Panc1 (cell line): ENCODE measurements at regions not wholly inside any gene's neighbourhood (a gene's known extent, or its start where the extent isn't known, plus 50 kb on each side); places are given as distances from the start of the nearest gene placed in this dataset.
"Not testable (repeated sequence)": the region's sequence is repeated elsewhere in the genome, so short reads cannot be mapped to it uniquely, and the experiment has no call there.

ENCODE experiments used
- ATAC-seq: fragments of 200-7000 bp; cut with Tn5 transposase; 2 replicates; pipeline ENCODE4 v1.9.1; 2020; ENCODE audit warnings: mild to moderate bottlenecking, moderate library complexity
- BruUV-seq: library from RNA; stranded (reverse); fragments of 400-500 nt; replicated peaks from 2 replicates; lab custom pipeline; 2021; lab: Mats Ljungman, UMichigan
- CTCF ChIA-PET: fragments of 300-600 bp; sonication (Branson Sonifier 250); formaldehyde crosslinking; loops from one replicate; lab custom pipeline; 2022; ENCODE audit warnings: antibody characterized with exemption; lab: Charles Lee
- POLR2A ChIA-PET: fragments of 300-600 bp; sonication (Branson Sonifier 250); formaldehyde crosslinking; loops from one replicate; lab custom pipeline; 2022; ENCODE audit warnings: antibody characterized with exemption; lab: Charles Lee
- DNase-seq: peaks from one replicate; pipeline ENCODE4 v3.0.0-alpha.2; 2010; ENCODE audit warnings: low read depth, low spot score
- H3K27ac ChIP-seq: 2 replicates; pipeline ENCODE4 v1.5.1; 2011; ENCODE audit warnings: mild to moderate bottlenecking, low read length, inconsistent platforms
- H3K27me3 ChIP-seq: fragments of 200-500 bp; sonication (Bioruptor generic); 2 replicates; pipeline ENCODE4 v1.6.0; 2014; ENCODE audit warnings: low read length, inconsistent platforms; ENCODE audit not compliant: control insufficient read depth, insufficient read depth
- H3K36me3 ChIP-seq: fragments of 200-500 bp; sonication (Bioruptor generic); 2 replicates; pipeline ENCODE4 v1.5.1; 2014; ENCODE audit warnings: inconsistent platforms, mild to moderate bottlenecking, low read length, moderate library complexity; ENCODE audit not compliant: control insufficient read depth, insufficient read depth
- H3K4me1 ChIP-seq: 2 replicates; pipeline ENCODE4 v1.5.1; 2011; ENCODE audit warnings: inconsistent platforms, mild to moderate bottlenecking, low read length, moderate library complexity; ENCODE audit not compliant: control insufficient read depth, insufficient read depth
- H3K4me3 ChIP-seq, 2 experiments: 2 replicates each; pipeline ENCODE4 v1.5.1; 2011 to 2012; ENCODE audit warnings: low read depth in 2 of 2, low read length in 2 of 2, mild to moderate bottlenecking in 2 of 2, inconsistent platforms in 1 of 2, moderate library complexity in 1 of 2
- H3K9me3 ChIP-seq: fragments of 200-500 bp; sonication (Bioruptor generic); 2 replicates; pipeline ENCODE4 v1.5.1; 2014; ENCODE audit warnings: low read depth, mild to moderate bottlenecking, inconsistent platforms, low read length, moderate library complexity; ENCODE audit not compliant: control insufficient read depth, insufficient read depth
- CTCF ChIP-seq: fragments of 450-650 bp; IDR thresholded peaks from 2 replicates; pipeline ENCODE4 v1.5.1; 2017; ENCODE audit warnings: mild to moderate bottlenecking
- REST ChIP-seq, 2 experiments: IDR thresholded peaks; 2 replicates each; pipeline ENCODE4 v1.6.1; 2011 to 2012; ENCODE audit warnings: low read depth in 2 of 2, control low read depth in 1 of 2, low read length in 1 of 2, mild to moderate bottlenecking in 1 of 2, moderate library complexity in 1 of 2; ENCODE audit not compliant: insufficient read depth in 1 of 2
- SIN3A ChIP-seq: IDR thresholded peaks from 2 replicates; pipeline ENCODE4 v1.6.1; 2012; ENCODE audit warnings: low read depth, mild to moderate bottlenecking, low read length, moderate library complexity, borderline replicate concordance; ENCODE audit not compliant: insufficient read depth
- TCF7L2 ChIP-seq: IDR thresholded peaks from 2 replicates; pipeline ENCODE4 v1.6.1; 2011; ENCODE audit warnings: mild to moderate bottlenecking, low read depth, low read length, inconsistent platforms
- in situ Hi-C: cut with HindIII; loops from 2 replicates; pipeline ENCODE4 v1.10.0; 2016; ENCODE audit warnings: low sequenced_read_pairs, low pct_unique_long_range_greater_than_20kb
- intact Hi-C: fragments of 100-400 bp; cut with micrococcal nuclease; formaldehyde crosslinking; loops from one replicate; pipeline ENCODE4 v1.10.0; 2022; ENCODE audit not compliant: unreplicated experiment

DNA sequence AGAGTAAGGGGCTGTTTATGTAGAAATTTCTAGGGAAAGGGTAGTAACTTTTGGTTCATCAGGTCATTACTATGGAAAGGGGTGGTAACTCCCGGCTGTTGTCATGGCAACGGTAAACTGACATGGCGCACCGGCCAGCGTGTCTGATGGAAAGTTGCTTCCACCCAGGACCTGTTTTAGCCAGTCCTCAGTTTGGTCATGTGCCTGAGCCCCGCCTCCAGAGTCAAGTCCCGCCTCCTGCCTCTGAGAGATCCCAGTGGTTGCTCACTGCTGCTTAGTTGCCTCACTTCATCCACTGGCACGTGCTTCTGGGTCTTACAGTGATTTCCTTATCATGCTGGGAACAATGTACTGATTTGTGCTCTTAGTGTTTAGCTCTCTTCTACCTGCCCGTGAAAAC lies 455.2 kb upstream of the ZNF507 start:
- in situ Hi-C loops, result no loop called here

DNA sequence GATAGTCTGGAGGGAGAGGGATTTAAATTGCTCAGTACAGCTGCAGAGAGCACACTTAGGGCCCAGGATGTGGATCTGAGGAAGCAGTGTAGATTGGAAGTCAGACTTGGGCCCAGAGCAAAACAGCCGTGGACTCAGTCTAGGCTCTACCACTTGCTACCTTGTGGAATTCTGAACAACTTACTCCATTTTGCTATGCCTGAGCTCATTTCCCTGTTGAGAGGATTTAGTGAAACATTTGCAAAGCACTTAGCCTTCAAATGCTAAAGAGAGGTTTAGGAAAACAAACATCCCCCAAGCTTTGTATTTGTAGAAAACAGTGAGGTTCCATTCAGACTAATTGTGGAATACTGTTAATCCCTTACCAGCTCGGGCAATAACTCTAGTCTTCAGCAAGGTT lies 453.4 kb upstream of the ZNF507 start:
- no peak for ATAC-seq
- ChIA-PET POLR2A (no interaction called here), CTCF (no interaction called here)
- Histone ChIP-seq H3K27me3 (peaks cover 14% of the 10 kb centered on the region), H3K4me3 (no peak overlapping the region), H3K9me3 (no peaks in the 10 kb centered on the region), H3K27ac (no peak overlapping the region), H3K36me3 (no peaks in the 10 kb centered on the region), H3K4me1 (no peaks in the 10 kb centered on the region)
- TF ChIP-seq SIN3A (no peak), REST (IDR thresholded peaks at IDR 0.05; ENCODE audit: insufficient read depth in 1 of 2, low read depth in 2 of 2, low read length in 1 of 2) (no peak)
- BruUV-seq, result no TSS peak
- in situ Hi-C loops (no loop called here), intact Hi-C loops (no loop called here)
- no peak for DNase-seq

More for the DNA sequence above, 455.2 kb upstream of the ZNF507 start:
- no peak for ATAC-seq
- no TSS peak for BruUV-seq
- H3K9me3 ChIP-seq, result no peaks in the 10 kb centered on the region
- DNase-seq, result no peak
- no peaks in the 10 kb centered on the region for H3K36me3 ChIP-seq
- POLR2A ChIA-PET, result no interaction called here
- intact Hi-C loops, result no loop called here
- H3K4me1 ChIP-seq, result no peaks in the 10 kb centered on the region
- H3K4me3 ChIP-seq, result no peak overlapping the region
- peaks cover 23% of the 10 kb centered on the region for H3K27me3 ChIP-seq
- TF ChIP-seq SIN3A, result no peak
- TF ChIP-seq CTCF, result no peak
- no peak for TF ChIP-seq TCF7L2
- CTCF ChIA-PET, result no interaction called here
- no peak overlapping the region for H3K27ac ChIP-seq

- DNase-seq, CTCF ChIA-PET, BruUV-seq, H3K36me3 ChIP-seq, ATAC-seq, intact Hi-C loops, H3K27me3 ChIP-seq, POLR2A ChIA-PET, H3K9me3 ChIP-seq, in situ Hi-C loops, H3K4me1 ChIP-seq, H3K27ac ChIP-seq, H3K4me3 ChIP-seq: not testable (repeated sequence)
These were observed 451.9 kb upstream of the ZNF507 start for GRCh38 chr19:31893491-31893890.
